HG02678 (cell line): ENCODE measurements at regions not wholly inside any gene's neighbourhood (a gene's known extent, or its start where the extent isn't known, plus 50 kb on each side); places are given as distances from the start of the nearest gene placed in this dataset.
"Not testable (repeated sequence)": the region's sequence is repeated elsewhere in the genome, so short reads cannot be mapped to it uniquely, and the experiment has no call there.

Experiments used
- ATAC-seq: cut with Tn5 transposase; IDR thresholded peaks from one replicate; pipeline ENCODE4 v1.9.1; 2021; ENCODE audit warnings: mild to moderate bottlenecking, moderate library complexity; ENCODE audit not compliant: unreplicated experiment

- ATAC-seq, result no peak
These were observed 147.4 kb upstream of the RORA start for GRCh38 chr15:61376516-61376915.

GRCh38 chr15:61374848-61375247 is 145.7 kb upstream of the RORA start:
- no peak for ATAC-seq

- no peak for ATAC-seq
These were observed 138.9 kb upstream of the RORA start for GRCh38 chr15:61367953-61368352.

GRCh38 chr15:61364871-61365270 is 135.8 kb upstream of the RORA start:
- ATAC-seq, result no peak

GRCh38 chr15:61362912-61363311 is 133.8 kb upstream of the RORA start:
- not testable (repeated sequence) for ATAC-seq

- no peak for ATAC-seq
These were observed 115.2 kb upstream of the RORA start for GRCh38 chr15:61344293-61344692.

GRCh38 chr15:61342390-61342789 is 113.3 kb upstream of the RORA start:
- no peak for ATAC-seq

GRCh38 chr15:61339516-61339915 is 110.4 kb upstream of the RORA start:
- no peak for ATAC-seq

GRCh38 chr15:61337541-61337940 is 108.4 kb upstream of the RORA start:
- no peak for ATAC-seq

- peak; percentile 49 for ATAC-seq
These were observed 107.0 kb upstream of the RORA start for GRCh38 chr15:61336026-61336638.

- ATAC-seq, result not testable (repeated sequence)
These were observed 105.6 kb upstream of the RORA start for GRCh38 chr15:61334714-61335113.

- ATAC-seq, result no peak
These were observed 101.9 kb upstream of the RORA start for GRCh38 chr15:61331019-61331418.

- peak; percentile 63 for ATAC-seq
These were observed 98.0 kb upstream of the RORA start for GRCh38 chr15:61327019-61327631.

- no peak for ATAC-seq
These were observed 90.8 kb upstream of the RORA start for GRCh38 chr15:61319892-61320291.

GRCh38 chr15:61318802-61319525 is 89.9 kb upstream of the RORA start:
- no peak for ATAC-seq

- ATAC-seq, result no peak
These were observed 89.2 kb upstream of the RORA start for GRCh38 chr15:61318301-61318700.

GRCh38 chr15:61315471-61315870 is 86.4 kb upstream of the RORA start:
- no peak for ATAC-seq

GRCh38 chr15:61314427-61314826 is 85.3 kb upstream of the RORA start:
- no peak for ATAC-seq

GRCh38 chr15:61309617-61310016 is 80.5 kb upstream of the RORA start:
- ATAC-seq, result no peak

- ATAC-seq, result no peak
These were observed 80.0 kb upstream of the RORA start for GRCh38 chr15:61309031-61309511.

- no peak for ATAC-seq
These were observed 79.3 kb upstream of the RORA start for GRCh38 chr15:61308437-61308836.

- ATAC-seq, result no peak
These were observed 78.4 kb upstream of the RORA start for GRCh38 chr15:61307474-61307873.
